ENCODE measurements at regions not wholly inside any gene's neighbourhood (a gene's known extent, or its start where the extent isn't known, plus 50 kb on each side); places are given as distances from the start of the nearest gene placed in this dataset.

DNA sequence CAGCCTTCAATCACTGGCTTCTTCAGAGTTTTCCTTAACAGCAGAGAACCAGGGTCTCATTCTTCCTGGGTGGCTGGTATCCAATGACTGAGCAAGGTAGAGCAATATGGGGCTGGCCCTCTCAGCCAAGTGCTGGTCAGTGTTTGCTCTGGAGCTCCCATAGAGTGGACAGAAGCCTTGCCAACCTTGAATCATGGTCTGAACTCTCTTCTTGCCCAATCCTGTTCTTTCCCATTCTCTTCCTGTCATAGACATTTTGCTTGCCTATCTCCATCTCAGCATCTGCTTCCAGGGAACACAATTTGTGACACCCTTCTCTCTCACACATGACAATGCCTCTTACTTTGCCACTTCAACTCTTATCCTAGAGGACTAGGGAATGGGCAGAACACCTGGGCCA lies 245.6 kb upstream of the PEX5L start:
- TF ChIP-seq, protein P1, sequence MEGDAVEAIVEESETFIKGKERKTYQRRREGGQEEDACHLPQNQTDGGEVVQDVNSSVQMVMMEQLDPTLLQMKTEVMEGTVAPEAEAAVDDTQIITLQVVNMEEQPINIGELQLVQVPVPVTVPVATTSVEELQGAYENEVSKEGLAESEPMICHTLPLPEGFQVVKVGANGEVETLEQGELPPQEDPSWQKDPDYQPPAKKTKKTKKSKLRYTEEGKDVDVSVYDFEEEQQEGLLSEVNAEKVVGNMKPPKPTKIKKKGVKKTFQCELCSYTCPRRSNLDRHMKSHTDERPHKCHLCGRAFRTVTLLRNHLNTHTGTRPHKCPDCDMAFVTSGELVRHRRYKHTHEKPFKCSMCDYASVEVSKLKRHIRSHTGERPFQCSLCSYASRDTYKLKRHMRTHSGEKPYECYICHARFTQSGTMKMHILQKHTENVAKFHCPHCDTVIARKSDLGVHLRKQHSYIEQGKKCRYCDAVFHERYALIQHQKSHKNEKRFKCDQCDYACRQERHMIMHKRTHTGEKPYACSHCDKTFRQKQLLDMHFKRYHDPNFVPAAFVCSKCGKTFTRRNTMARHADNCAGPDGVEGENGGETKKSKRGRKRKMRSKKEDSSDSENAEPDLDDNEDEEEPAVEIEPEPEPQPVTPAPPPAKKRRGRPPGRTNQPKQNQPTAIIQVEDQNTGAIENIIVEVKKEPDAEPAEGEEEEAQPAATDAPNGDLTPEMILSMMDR (conservative IDR thresholded peaks at IDR 0.05 in 1 of 2, IDR thresholded peaks at IDR 0.05 in 1 of 2; ENCODE audit: low read depth in 1 of 2, low read length in 2 of 2): no peak
- TF ChIP-seq EZH2 (IDR thresholded peaks at IDR 0.05; ENCODE audit: low read length, missing control alignments): no peak

Measured in fibroblast of lung (primary cell).